ENCODE measurements at regions not wholly inside any gene's neighbourhood (a gene's known extent, or its start where the extent isn't known, plus 50 kb on each side); places are given as distances from the start of the nearest gene placed in this dataset.

GRCh38 chr13:61261746-61262472 is 153.7 kb downstream of the PCDH20 start:
- ChIA-PET POLR2A (interaction anchor here in 1 of 2 donors (0.5 kb wide), 1 partner anchor 1164 kb away, joined by 3 read pairs; no protein-coding TSS in a partner anchor), CTCF (no interaction called here)
- Mint-ChIP-seq H3K9me3 (peaks cover 5 to 10% (median 10%) of the 10 kb centered on the region in 3 donors), H3K4me1 (no peaks in the 10 kb centered on the region), H3K4me3 (no peak overlapping the region), H3K27me3 (no peaks in the 10 kb centered on the region), H3K27ac (no peak overlapping the region), H3K36me3 (no peaks in the 10 kb centered on the region)
- H3K9me3 ChIP-seq, result no peaks in the 10 kb centered on the region
- whole genome bisulfite sequencing (ENCODE audit: insufficient coverage), result 80% methylated on average over 1 of the region's 4 CpGs
- H3K4me1 ChIP-seq (ENCODE audit: control insufficient read depth in 1 of 2, extremely low read depth in 1 of 2, insufficient read depth in 2 of 2, low read length in 2 of 2), result no peaks in the 10 kb centered on the region
- no peak for DNase-seq
- H3K36me3 ChIP-seq (ENCODE audit: control insufficient read depth in 2 of 2, extremely low read depth in 1 of 2, insufficient read depth in 1 of 2, low read length in 1 of 2), result no peaks in the 10 kb centered on the region
- H3K4me3 ChIP-seq (ENCODE audit: control insufficient read depth in 1 of 2, extremely low read depth in 1 of 2, low read length in 1 of 2), result no peak overlapping the region
- ATAC-seq (replicated peaks in 1 of 4), result no peak
- no peaks in the 10 kb centered on the region for H3K27me3 ChIP-seq (replicated peaks in 1 of 2; ENCODE audit: control insufficient read depth in 2 of 2, extremely low read depth in 1 of 2, insufficient read depth in 2 of 2, low read length in 1 of 2)
- no peak overlapping the region for H3K27ac ChIP-seq (ENCODE audit: low read length)

GRCh38 chr13:61258185-61258584 is 157.5 kb downstream of the PCDH20 start:
- Mint-ChIP-seq H3K27ac (no peak overlapping the region), H3K9me3 (peaks cover 3 to 10% (median 8%) of the 10 kb centered on the region in 3 donors), H3K27me3 (no peaks in the 10 kb centered on the region), H3K4me3 (no peak overlapping the region), H3K36me3 (no peaks in the 10 kb centered on the region), H3K4me1 (no peaks in the 10 kb centered on the region)
- ATAC-seq (replicated peaks in 1 of 4) (no peak), DNase-seq (no peak)
- Histone ChIP-seq H3K4me3 (ENCODE audit: control insufficient read depth in 1 of 2, extremely low read depth in 1 of 2, low read length in 1 of 2) (no peak overlapping the region), H3K4me1 (ENCODE audit: control insufficient read depth in 1 of 2, extremely low read depth in 1 of 2, insufficient read depth in 2 of 2, low read length in 2 of 2) (no peaks in the 10 kb centered on the region), H3K9me3 (no peaks in the 10 kb centered on the region), H3K27ac (ENCODE audit: low read length) (no peak overlapping the region), H3K27me3 (replicated peaks in 1 of 2; ENCODE audit: control insufficient read depth in 2 of 2, extremely low read depth in 1 of 2, insufficient read depth in 2 of 2, low read length in 1 of 2) (no peaks in the 10 kb centered on the region), H3K36me3 (ENCODE audit: control insufficient read depth in 2 of 2, extremely low read depth in 1 of 2, insufficient read depth in 1 of 2, low read length in 1 of 2) (no peaks in the 10 kb centered on the region)
- CTCF ChIA-PET, result no interaction called here
- POLR2A ChIA-PET, result no interaction called here

- ChIA-PET POLR2A (no interaction called here), CTCF (interaction anchor here in 1 of 2 donors (0.6 kb wide), 1 partner anchor 9 kb away, joined by 5 read pairs; no protein-coding TSS in a partner anchor)
- H3K27ac Mint-ChIP-seq, result no peak overlapping the region
These were observed 160.4 kb downstream of the PCDH20 start for GRCh38 chr13:61255040-61255796.

GRCh38 chr13:61253105-61253877 is 162.4 kb downstream of the PCDH20 start:
- ATAC-seq (replicated peaks in 1 of 4), result no peak
- Histone ChIP-seq H3K4me1 (ENCODE audit: control insufficient read depth in 1 of 2, extremely low read depth in 1 of 2, insufficient read depth in 2 of 2, low read length in 2 of 2) (no peaks in the 10 kb centered on the region), H3K27ac (ENCODE audit: low read length) (no peak overlapping the region), H3K4me3 (ENCODE audit: control insufficient read depth in 1 of 2, extremely low read depth in 1 of 2, low read length in 1 of 2) (no peak overlapping the region), H3K36me3 (ENCODE audit: control insufficient read depth in 2 of 2, extremely low read depth in 1 of 2, insufficient read depth in 1 of 2, low read length in 1 of 2) (no peaks in the 10 kb centered on the region), H3K27me3 (replicated peaks in 1 of 2; ENCODE audit: control insufficient read depth in 2 of 2, extremely low read depth in 1 of 2, insufficient read depth in 2 of 2, low read length in 1 of 2) (no peaks in the 10 kb centered on the region), H3K9me3 (no peaks in the 10 kb centered on the region)
- no peak for DNase-seq
- H3K9me3 Mint-ChIP-seq, result peaks cover 9 to 15% (median 12%) of the 10 kb centered on the region in 3 donors
- 0% methylated on average over 1 of the region's 3 CpGs for WGBS (ENCODE audit: insufficient coverage)
- no peak overlapping the region for H3K27ac Mint-ChIP-seq
- H3K36me3 Mint-ChIP-seq, result no peaks in the 10 kb centered on the region
- H3K4me1 Mint-ChIP-seq, result no peaks in the 10 kb centered on the region
- H3K27me3 Mint-ChIP-seq, result no peaks in the 10 kb centered on the region
- CTCF ChIA-PET, result no interaction called here
- H3K4me3 Mint-ChIP-seq, result no peak overlapping the region
- POLR2A ChIA-PET, result no interaction called here

More at GRCh38 chr13:61255040-61255796, 160.4 kb downstream of the PCDH20 start:
- Histone ChIP-seq H3K27ac (ENCODE audit: low read length) (no peak overlapping the region), H3K4me3 (ENCODE audit: control insufficient read depth in 1 of 2, extremely low read depth in 1 of 2, low read length in 1 of 2) (no peak overlapping the region), H3K4me1 (ENCODE audit: control insufficient read depth in 1 of 2, extremely low read depth in 1 of 2, insufficient read depth in 2 of 2, low read length in 2 of 2) (no peaks in the 10 kb centered on the region), H3K36me3 (ENCODE audit: control insufficient read depth in 2 of 2, extremely low read depth in 1 of 2, insufficient read depth in 1 of 2, low read length in 1 of 2) (no peaks in the 10 kb centered on the region), H3K27me3 (replicated peaks in 1 of 2; ENCODE audit: control insufficient read depth in 2 of 2, extremely low read depth in 1 of 2, insufficient read depth in 2 of 2, low read length in 1 of 2) (no peaks in the 10 kb centered on the region), H3K9me3 (no peaks in the 10 kb centered on the region)
- H3K4me3 Mint-ChIP-seq, result no peak overlapping the region
- DNase-seq, result no peak
- H3K4me1 Mint-ChIP-seq, result no peaks in the 10 kb centered on the region
- WGBS (ENCODE audit: insufficient coverage), result 43% methylated on average over 1 of the region's 4 CpGs
- no peaks in the 10 kb centered on the region for H3K36me3 Mint-ChIP-seq
- ATAC-seq (replicated peaks in 1 of 4), result no peak
- peaks cover 9 to 15% (median 13%) of the 10 kb centered on the region in 3 donors for H3K9me3 Mint-ChIP-seq
- H3K27me3 Mint-ChIP-seq, result no peaks in the 10 kb centered on the region

- Histone ChIP-seq H3K4me1 (ENCODE audit: control insufficient read depth in 1 of 2, extremely low read depth in 1 of 2, insufficient read depth in 2 of 2, low read length in 2 of 2) (no peaks in the 10 kb centered on the region), H3K36me3 (ENCODE audit: control insufficient read depth in 2 of 2, extremely low read depth in 1 of 2, insufficient read depth in 1 of 2, low read length in 1 of 2) (no peaks in the 10 kb centered on the region), H3K4me3 (ENCODE audit: control insufficient read depth in 1 of 2, extremely low read depth in 1 of 2, low read length in 1 of 2) (no peak overlapping the region), H3K27ac (ENCODE audit: low read length) (no peak overlapping the region), H3K9me3 (no peaks in the 10 kb centered on the region), H3K27me3 (replicated peaks in 1 of 2; ENCODE audit: control insufficient read depth in 2 of 2, extremely low read depth in 1 of 2, insufficient read depth in 2 of 2, low read length in 1 of 2) (no peaks in the 10 kb centered on the region)
- Mint-ChIP-seq H3K36me3 (no peaks in the 10 kb centered on the region), H3K27me3 (no peaks in the 10 kb centered on the region), H3K27ac (no peak overlapping the region), H3K4me3 (no peak overlapping the region), H3K4me1 (no peaks in the 10 kb centered on the region), H3K9me3 (peaks cover 3 to 9% (median 9%) of the 10 kb centered on the region in 3 donors)
- POLR2A ChIA-PET, result no interaction called here
- DNase-seq (no peak), ATAC-seq (replicated peaks in 1 of 4) (no peak)
- CTCF ChIA-PET, result no interaction called here
These were observed 163.4 kb downstream of the PCDH20 start for GRCh38 chr13:61252213-61252612.

- ATAC-seq (replicated peaks in 1 of 4) (no peak), DNase-seq (no peak)
- Histone ChIP-seq H3K36me3 (ENCODE audit: control insufficient read depth in 2 of 2, extremely low read depth in 1 of 2, insufficient read depth in 1 of 2, low read length in 1 of 2) (no peaks in the 10 kb centered on the region), H3K4me3 (ENCODE audit: control insufficient read depth in 1 of 2, extremely low read depth in 1 of 2, low read length in 1 of 2) (no peak overlapping the region), H3K27me3 (replicated peaks in 1 of 2; ENCODE audit: control insufficient read depth in 2 of 2, extremely low read depth in 1 of 2, insufficient read depth in 2 of 2, low read length in 1 of 2) (no peaks in the 10 kb centered on the region), H3K9me3 (no peaks in the 10 kb centered on the region), H3K27ac (ENCODE audit: low read length) (no peak overlapping the region), H3K4me1 (ENCODE audit: control insufficient read depth in 1 of 2, extremely low read depth in 1 of 2, insufficient read depth in 2 of 2, low read length in 2 of 2) (no peaks in the 10 kb centered on the region)
- Mint-ChIP-seq H3K4me3 (no peak overlapping the region), H3K36me3 (no peaks in the 10 kb centered on the region), H3K4me1 (no peaks in the 10 kb centered on the region), H3K9me3 (peaks cover 4 to 14% (median 12%) of the 10 kb centered on the region in 3 donors), H3K27ac (no peak overlapping the region), H3K27me3 (no peaks in the 10 kb centered on the region)
- 66% methylated on average over 5 of the region's 6 CpGs for WGBS (ENCODE audit: insufficient coverage)
- POLR2A ChIA-PET, result no interaction called here
- CTCF ChIA-PET, result no interaction called here
These were observed 168.3 kb downstream of the PCDH20 start for GRCh38 chr13:61247149-61247936.
